Urothelium cell line (cell line): ENCODE measurements at regions not wholly inside any gene's neighbourhood (a gene's known extent, or its start where the extent isn't known, plus 50 kb on each side); places are given as distances from the start of the nearest gene placed in this dataset.

Experiments
- DNase-seq: peaks from one replicate; pipeline ENCODE4 v3.0.0; 2011; ENCODE audit warnings: low spot score, mixed read lengths
- FAIRE-seq: peaks from 2 replicates; lab custom pipeline; 2011; peaks lifted over from hg19 to GRCh38; lab: Jason Lieb, UNC

- FAIRE-seq (no peak), DNase-seq (no peak)
Measured at GRCh38 chr14:65241125-65241752, 138.9 kb upstream of the MAX start.

- FAIRE-seq (peak; percentile 35), DNase-seq (no peak)
Measured at GRCh38 chr14:65242732-65243134, 140.4 kb upstream of the MAX start.

DNA sequence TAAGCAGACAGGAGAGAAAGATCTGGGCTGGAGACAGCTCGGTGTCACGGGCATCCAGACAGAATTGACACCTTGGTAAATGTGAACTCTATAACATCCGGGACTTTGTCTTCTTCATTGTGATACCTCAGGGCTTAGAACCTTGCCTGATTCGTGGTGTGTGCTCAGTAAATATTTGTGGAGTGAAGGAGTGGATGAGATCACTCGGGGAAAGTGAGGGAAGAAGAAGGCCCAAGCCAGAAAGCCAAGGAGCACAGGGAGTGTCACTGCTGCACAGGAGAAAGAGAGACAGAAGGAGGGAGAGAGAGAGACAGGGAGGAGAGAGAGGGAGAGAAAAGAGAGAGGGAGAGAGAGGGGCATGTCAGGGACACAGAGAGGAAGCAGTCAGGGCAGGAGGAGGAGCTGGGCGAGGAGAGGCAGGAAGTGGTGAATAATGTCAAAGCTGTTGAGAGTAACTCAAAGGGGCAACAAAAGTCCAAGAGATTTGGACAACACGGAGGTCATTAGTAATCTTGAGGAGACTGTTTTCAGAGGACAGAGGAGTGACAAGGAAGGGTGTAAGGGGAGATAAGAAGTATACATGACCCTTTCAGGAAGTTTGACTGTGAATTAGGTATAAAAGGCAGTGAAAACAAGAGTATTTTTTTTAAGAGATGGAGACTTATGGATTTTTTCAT lies 141.6 kb upstream of the MAX start:
- FAIRE-seq (no peak), DNase-seq (peak; percentile 52)

GRCh38 chr14:65249471-65250161 lies 147.3 kb upstream of the MAX start:
- DNase-seq (no peak), FAIRE-seq (peak; percentile 67)

DNA sequence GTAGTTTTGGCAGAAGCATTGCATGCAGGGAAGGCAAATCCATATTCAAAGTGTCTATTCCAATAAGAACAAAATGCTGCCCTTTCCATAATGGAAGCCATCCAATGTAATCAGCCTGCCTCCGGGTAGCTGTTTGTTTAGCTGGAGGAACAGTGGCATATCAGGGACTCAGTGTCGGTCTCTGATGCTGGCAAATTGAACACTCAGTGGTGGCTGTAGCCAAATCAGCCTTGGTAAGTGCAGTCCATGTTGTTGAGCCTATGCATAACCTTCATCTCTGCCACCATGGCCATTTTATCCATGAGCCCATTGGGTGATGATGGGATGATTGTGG lies 147.8 kb upstream of the MAX start:
- DNase-seq, result no peak
- peak; percentile 84 for FAIRE-seq

DNA sequence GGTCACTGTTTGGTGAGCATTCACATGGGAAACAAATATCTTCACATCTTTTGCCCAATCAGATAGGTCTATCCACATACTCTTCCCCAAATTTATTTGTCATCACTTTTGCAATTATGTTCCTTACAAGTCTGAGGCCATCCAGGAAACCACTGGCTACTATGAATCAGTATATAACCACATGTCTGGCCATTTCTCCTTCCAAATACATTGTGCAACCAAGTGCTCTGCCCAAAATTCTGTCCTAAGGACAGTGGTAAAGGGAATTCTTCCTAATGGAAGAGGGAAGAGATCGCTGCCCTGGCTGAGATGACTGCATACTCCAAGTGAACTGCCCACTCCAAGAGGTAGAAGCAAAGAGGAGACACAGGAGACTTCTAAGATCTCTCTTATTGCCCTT lies 148.9 kb upstream of the MAX start:
- no peak for DNase-seq
- FAIRE-seq, result no peak

- FAIRE-seq, result no peak
Measured at GRCh38 chr14:65252482-65253255, 150.4 kb upstream of the MAX start.

DNA sequence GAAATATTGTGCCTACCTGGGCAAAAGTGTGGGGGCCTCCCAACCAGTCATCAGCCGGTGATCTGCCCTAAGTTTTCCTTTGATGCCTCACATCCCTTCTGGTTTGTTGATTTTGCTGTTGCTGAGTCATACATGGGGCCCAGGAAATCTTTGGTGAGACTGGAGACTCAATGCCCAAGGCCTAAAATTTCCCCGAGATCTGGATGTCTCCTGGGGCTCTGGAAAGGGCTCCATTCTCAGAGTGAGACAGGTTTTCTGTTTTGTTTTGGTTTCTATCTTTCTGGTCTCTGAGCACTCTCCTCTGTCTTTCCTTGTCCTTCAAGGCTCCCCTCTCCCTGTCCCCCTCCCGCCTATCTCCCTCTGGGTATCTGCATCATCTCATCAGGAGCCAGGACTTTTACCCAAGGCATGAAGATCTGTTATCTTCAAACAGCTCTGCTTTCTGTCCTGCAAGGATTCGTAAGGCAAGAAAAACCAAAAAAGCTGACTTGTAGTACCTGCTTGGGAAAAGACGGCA lies 152.8 kb upstream of the MAX start:
- FAIRE-seq (no peak), DNase-seq (peak; percentile 87)

More at GRCh38 chr14:65252482-65253255, 150.4 kb upstream of the MAX start:
- DNase-seq, result no peak

DNA sequence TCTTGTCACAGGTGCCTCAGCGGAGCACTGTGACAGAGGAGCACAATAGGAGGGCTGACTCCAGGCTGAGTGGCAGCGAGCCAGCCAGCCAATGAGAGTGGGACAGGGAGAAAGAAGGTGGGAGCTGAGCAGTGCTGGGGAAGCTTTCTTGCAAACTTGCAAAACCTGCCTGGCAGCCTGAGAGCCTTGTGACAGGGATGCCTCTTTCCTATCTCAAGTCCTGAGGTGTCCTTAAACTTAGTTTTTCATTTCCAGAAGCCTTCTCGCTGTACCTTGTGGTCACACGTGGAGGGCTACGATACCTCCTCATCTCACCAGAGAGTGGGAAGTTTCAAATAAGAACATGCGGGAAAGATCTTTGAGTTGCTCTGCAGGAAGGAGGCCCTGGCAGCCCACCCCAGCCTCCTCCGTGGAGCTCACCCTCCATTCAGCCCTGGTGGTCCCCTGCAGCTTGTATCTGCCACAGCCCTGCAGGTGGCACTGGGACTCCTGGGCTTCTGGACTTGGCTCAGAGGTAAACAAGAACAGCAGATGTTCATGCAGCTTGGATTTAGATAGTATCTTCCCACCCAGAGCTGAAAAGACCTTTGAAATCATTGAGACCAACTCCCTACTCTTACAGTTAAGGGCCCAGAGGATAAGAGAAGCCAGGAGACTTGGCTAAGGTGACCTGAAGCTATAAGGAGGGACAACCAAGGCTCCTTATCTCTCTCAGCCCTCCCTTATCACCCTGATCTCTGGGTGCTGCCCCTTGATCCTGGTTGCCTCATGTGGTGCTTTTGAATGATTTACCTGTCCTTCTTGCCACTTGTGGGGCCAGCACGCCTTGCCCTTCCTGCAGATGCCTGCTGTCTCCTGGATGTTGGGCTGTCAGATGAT lies 153.5 kb upstream of the MAX start:
- FAIRE-seq, result peak; percentile 48

GRCh38 chr14:65256714-65257113 lies 154.4 kb upstream of the MAX start:
- DNase-seq (no peak), FAIRE-seq (peak; percentile 79)

More for the DNA sequence above, 153.5 kb upstream of the MAX start:
- no peak for DNase-seq

- FAIRE-seq, result no peak
Measured at GRCh38 chr14:65257425-65257824, 155.1 kb upstream of the FUT8 start.

DNA sequence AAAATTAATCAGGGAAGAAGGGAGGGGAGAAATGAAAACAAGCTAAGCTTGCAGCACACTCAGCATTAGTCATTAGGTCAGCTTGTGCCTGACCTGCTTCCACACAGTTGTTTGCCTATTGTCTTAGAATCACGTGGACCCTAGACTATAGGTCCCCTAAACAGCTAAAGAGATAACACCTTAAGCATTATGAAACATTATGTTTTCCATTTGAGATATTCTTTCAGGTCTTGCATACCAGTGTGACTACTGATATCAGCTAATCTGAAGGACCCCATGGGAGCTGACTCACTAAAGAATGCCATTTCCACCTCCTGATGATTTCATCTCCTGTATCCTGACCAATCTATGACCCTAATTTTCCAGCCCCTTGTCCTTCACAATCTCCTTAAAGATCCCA lies 154.1 kb upstream of the FUT8 start:
- DNase-seq, result peak; percentile 73
- FAIRE-seq, result peak; percentile 83

More at GRCh38 chr14:65257425-65257824, 155.1 kb upstream of the FUT8 start:
- DNase-seq, result no peak

GRCh38 chr14:65259000-65259399 lies 153.5 kb upstream of the FUT8 start:
- FAIRE-seq, result peak; percentile 90
- no peak for DNase-seq

GRCh38 chr14:65260786-65261185 lies 151.7 kb upstream of the FUT8 start:
- FAIRE-seq, result no peak
- DNase-seq, result no peak

DNA sequence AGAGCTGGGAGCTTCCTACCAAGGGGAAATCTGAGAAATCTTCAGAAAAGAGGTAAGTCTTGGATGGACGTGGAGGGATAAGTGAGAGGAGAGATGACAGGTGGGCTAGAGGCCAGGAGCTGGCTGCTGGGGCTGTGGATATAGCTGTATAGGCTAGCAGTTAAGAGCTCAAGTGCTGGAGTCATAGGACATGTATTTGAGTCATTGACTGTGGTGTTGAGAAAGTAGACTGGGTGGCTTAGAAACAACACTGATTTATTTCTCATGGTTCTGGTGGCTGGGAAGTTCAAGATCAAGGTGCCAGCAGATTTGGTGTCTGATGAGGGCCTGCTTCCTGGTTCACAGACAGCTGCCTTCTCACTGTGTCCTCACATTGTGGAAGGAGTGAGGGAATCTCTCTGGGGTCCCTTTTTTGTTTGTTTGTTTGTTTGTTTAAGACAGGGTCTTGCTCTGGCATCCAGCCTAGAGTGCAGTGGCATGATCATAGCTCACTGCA lies 151.1 kb upstream of the FUT8 start:
- FAIRE-seq (no peak), DNase-seq (no peak)

DNA sequence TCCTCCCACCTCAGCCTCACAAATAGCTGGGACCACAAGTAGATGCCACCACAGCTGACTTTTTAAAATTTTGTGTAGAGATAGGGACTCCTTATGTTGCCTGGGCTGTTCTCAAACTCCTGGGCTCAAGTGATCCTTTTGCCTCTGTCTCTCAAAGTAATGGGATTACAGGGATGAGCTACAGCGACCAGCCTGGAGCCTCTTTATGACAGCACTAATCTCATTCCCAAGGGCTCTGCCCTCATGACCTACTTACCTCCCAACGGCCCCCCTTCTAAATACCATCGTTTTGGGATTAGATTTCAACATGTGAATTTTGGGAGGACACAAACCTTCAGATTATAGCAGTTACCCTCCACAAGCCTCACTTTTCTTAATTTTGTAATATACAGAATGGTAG lies 150.6 kb upstream of the FUT8 start:
- DNase-seq, result no peak

DNA sequence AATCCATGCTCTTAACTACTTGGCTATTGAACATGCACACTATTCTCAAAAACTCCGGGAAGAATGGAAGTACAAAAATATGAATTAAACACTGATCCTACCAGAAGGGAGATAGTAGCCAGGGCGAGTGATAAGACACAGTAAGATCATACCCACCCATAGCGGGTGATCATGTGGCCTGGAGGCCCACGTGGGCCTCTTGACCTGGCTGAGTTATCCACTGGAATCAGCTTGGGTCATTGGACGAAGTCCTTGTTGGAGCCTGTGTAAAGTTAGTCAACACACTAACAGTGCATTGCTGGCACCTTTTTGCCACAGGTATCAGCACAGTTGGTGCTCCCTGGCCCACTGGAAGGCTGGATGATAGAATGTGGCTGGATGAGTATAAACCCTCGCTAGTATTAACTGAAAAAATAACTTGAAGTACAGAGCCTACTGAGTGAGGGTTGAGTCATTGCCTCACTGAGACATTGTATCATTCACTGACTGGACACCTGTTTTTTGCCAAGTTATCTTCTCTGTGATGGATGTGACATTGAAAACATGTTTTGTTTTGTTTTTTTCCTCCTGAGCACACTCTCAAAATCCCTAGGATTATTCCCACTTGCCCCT lies 149.2 kb upstream of the FUT8 start:
- FAIRE-seq (peak; percentile 44), DNase-seq (no peak)

More for the DNA sequence above, 150.6 kb upstream of the FUT8 start:
- FAIRE-seq, result no peak

GRCh38 chr14:65267856-65268255 lies 144.7 kb upstream of the FUT8 start:
- FAIRE-seq, result no peak
- DNase-seq, result no peak

GRCh38 chr14:65268594-65268993 lies 143.9 kb upstream of the FUT8 start:
- peak; percentile 58 for FAIRE-seq

More at GRCh38 chr14:65268594-65268993, 143.9 kb upstream of the FUT8 start:
- DNase-seq, result no peak
